ENCODE measurements at regions not wholly inside any gene's neighbourhood (a gene's known extent, or its start where the extent isn't known, plus 50 kb on each side); places are given as distances from the start of the nearest gene placed in this dataset.
A peak's percentile ranks its signal among the peaks of the same experiment; 100 is the strongest.
"Not testable (repeated sequence)": the region's sequence is repeated elsewhere in the genome, so short reads cannot be mapped to it uniquely, and the experiment has no call there.

- no peak for DNase-seq (ENCODE audit: low read depth in 2 of 2)
Measured at GRCh38 chr5:108588323-108588722, 159.4 kb upstream of the FER start.

- DNase-seq (ENCODE audit: low read depth in 2 of 2): no peak
Measured at GRCh38 chr5:108587821-108588220, 159.9 kb upstream of the FER start.

GRCh38 chr5:108581026-108581425, 166.7 kb upstream of the FER start:
- no peak for DNase-seq (ENCODE audit: low read depth in 2 of 2)

- no peak for DNase-seq (ENCODE audit: low read depth in 2 of 2)
Measured at GRCh38 chr5:108579236-108579635, 168.5 kb upstream of the FER start.

- DNase-seq (ENCODE audit: low read depth in 2 of 2): no peak
Measured at GRCh38 chr5:108578791-108579190, 168.9 kb upstream of the FER start.

- no peak for DNase-seq (ENCODE audit: low read depth in 2 of 2)
Measured at GRCh38 chr5:108567429-108567828, 180.3 kb upstream of the FER start.

GRCh38 chr5:108564441-108564840, 182.5 kb upstream of the FBXL17 start:
- DNase-seq (ENCODE audit: low read depth in 2 of 2): no peak

- no peak for DNase-seq (ENCODE audit: low read depth in 2 of 2)
Measured at GRCh38 chr5:108562205-108562454, 180.2 kb upstream of the FBXL17 start.

- peak; percentile 14 to 15 for DNase-seq (ENCODE audit: low read depth in 2 of 2)
Measured at GRCh38 chr5:108561416-108562204, 179.7 kb upstream of the FBXL17 start.

- peak; percentile 93 for DNase-seq (ENCODE audit: low read depth in 2 of 2)
Measured at GRCh38 chr5:108560581-108560980, 178.7 kb upstream of the FBXL17 start.

- DNase-seq (ENCODE audit: low read depth in 2 of 2): no peak
Measured at GRCh38 chr5:108560166-108560565, 178.3 kb upstream of the FBXL17 start.

- not testable (repeated sequence) for DNase-seq (ENCODE audit: low read depth in 2 of 2)
Measured at GRCh38 chr5:108558840-108559239, 176.9 kb upstream of the FBXL17 start.

GRCh38 chr5:108558142-108558541, 176.2 kb upstream of the FBXL17 start:
- DNase-seq (ENCODE audit: low read depth in 2 of 2): not testable (repeated sequence)

- no peak for DNase-seq (ENCODE audit: low read depth in 2 of 2)
Measured at GRCh38 chr5:108557686-108558085, 175.8 kb upstream of the FBXL17 start.

GRCh38 chr5:108556441-108557145, 174.7 kb upstream of the FBXL17 start:
- no peak for DNase-seq (ENCODE audit: low read depth in 2 of 2)

- DNase-seq (ENCODE audit: low read depth in 2 of 2): no peak
Measured at GRCh38 chr5:108548684-108549596, 167.0 kb upstream of the FBXL17 start.

- no peak for DNase-seq (ENCODE audit: low read depth in 2 of 2)
Measured at GRCh38 chr5:108546939-108547338, 165.0 kb upstream of the FBXL17 start.

GRCh38 chr5:108545301-108545700, 163.4 kb upstream of the FBXL17 start:
- no peak for DNase-seq (ENCODE audit: low read depth in 2 of 2)

GRCh38 chr5:108543486-108543885, 161.6 kb upstream of the FBXL17 start:
- no peak for DNase-seq (ENCODE audit: low read depth in 2 of 2)

- no peak for DNase-seq (ENCODE audit: low read depth in 2 of 2)
Measured at GRCh38 chr5:108541836-108542235, 159.9 kb upstream of the FBXL17 start.

GRCh38 chr5:108536321-108536720, 154.4 kb upstream of the FBXL17 start:
- no peak for DNase-seq (ENCODE audit: low read depth in 2 of 2)

GRCh38 chr5:108532129-108532445, 150.2 kb upstream of the FBXL17 start:
- not testable (repeated sequence) for DNase-seq (ENCODE audit: low read depth in 2 of 2)

All from fibroblast of skin of left quadriceps (primary cell).